Aorta (tissue), 5 donors: ENCODE measurements at regions not wholly inside any gene's neighbourhood (a gene's known extent, or its start where the extent isn't known, plus 50 kb on each side); places are given as distances from the start of the nearest gene placed in this dataset.

Experiments used
- ATAC-seq: fragments of 200-7000 bp; cut with Tn5 transposase; one replicate; pipeline ENCODE4 v1.9.1; 2022; ENCODE audit warnings: moderate library complexity; ENCODE audit not compliant: low FRiP score
- DNase-seq, 2 donors: peaks; one replicate each; pipeline ENCODE4 v3.0.0-alpha.2; 2020
- H3K27ac ChIP-seq, 2 donors: one replicate each; pipeline ENCODE4 v1.5.1; 2013; ENCODE audit warnings: low read length in 2 of 2, mild to moderate bottlenecking in 2 of 2, moderate library complexity in 2 of 2, control low read depth in 1 of 2, inconsistent platforms in 1 of 2, low read depth in 1 of 2
- H3K27me3 ChIP-seq, 2 donors: one replicate each; pipeline ENCODE4 v1.6.1; 2013; ENCODE audit warnings: control low read depth in 1 of 2, low read length in 1 of 2, mild to moderate bottlenecking in 1 of 2, moderate library complexity in 1 of 2; ENCODE audit not compliant: insufficient read depth in 2 of 2, control insufficient read depth in 1 of 2
- H3K36me3 ChIP-seq, 2 donors: one replicate each; pipeline ENCODE4 v1.6.1; 2013; ENCODE audit warnings: control low read depth in 1 of 2, low read length in 1 of 2, mild to moderate bottlenecking in 1 of 2; ENCODE audit not compliant: insufficient read depth in 2 of 2, control insufficient read depth in 1 of 2
- H3K4me1 ChIP-seq, 2 donors: one replicate each; pipeline ENCODE4 v1.6.1; 2013; ENCODE audit warnings: low read length in 2 of 2, control low read depth in 1 of 2, mild to moderate bottlenecking in 1 of 2, moderate library complexity in 1 of 2; ENCODE audit not compliant: insufficient read depth in 2 of 2, control insufficient read depth in 1 of 2
- H3K4me3 ChIP-seq, 2 donors: one replicate each; pipeline ENCODE4 v1.5.1; 2013; ENCODE audit warnings: low read length in 2 of 2, control low read depth in 1 of 2, mild to moderate bottlenecking in 1 of 2
- H3K9me3 ChIP-seq: one replicate; pipeline ENCODE4 v1.6.1; 2013; ENCODE audit warnings: mild to moderate bottlenecking, low read length; ENCODE audit not compliant: control insufficient read depth
- WGBS, 2 donors: extraction: QIAGEN DNeasy Blood & Tissue Kit; methylation state at CpG; one replicate each; pipeline ENCODE4 v1.1.7; 2013; 5-methylcytosine and 5-hydroxymethylcytosine counted together
- intact Hi-C, 2 donors: fragments of 100-400 bp; cut with DNase I; formaldehyde crosslinking; loops; one replicate each; pipeline versions ENCODE4 v1.14.2 to v1.15.0; 2022
- donor health status: healthy with polysubstance abuse.
- donor health status: Bipolar disorder and iron deficiency.
- donor health status: DM: no; HTN: no; CAD: no.
- donor health status: DM: no; HTN: no; CAD: no.
- donor health status: DM: yes; HTN: yes; CAD: no.

DNA sequence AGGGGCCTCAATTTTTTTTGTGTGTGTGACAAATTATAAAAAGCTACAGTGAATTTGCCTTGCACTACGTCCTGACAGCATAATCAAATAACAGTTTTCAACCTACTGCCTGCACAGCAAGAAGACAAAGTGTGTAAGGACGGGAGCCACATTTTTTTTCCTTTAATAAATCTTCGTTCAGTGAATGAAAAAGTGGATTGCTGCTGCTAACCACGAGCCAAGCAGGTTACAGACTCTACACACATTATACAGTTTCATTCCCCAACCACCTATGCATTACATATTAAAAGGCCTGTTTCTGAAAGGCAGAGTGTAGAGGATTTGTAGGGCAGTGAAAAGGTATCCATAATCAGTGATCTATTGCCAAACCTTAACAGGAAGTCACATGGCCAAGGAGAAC lies 570.0 kb upstream of the BTBD3 start:
- Histone ChIP-seq H3K9me3 (no peaks in the 10 kb centered on the region), H3K4me1 (no peaks in the 10 kb centered on the region), H3K4me3 (no peak overlapping the region), H3K36me3 (no peaks in the 10 kb centered on the region), H3K27me3 (no peaks in the 10 kb centered on the region), H3K27ac (no peak overlapping the region)
- intact Hi-C loops, result no loop called here
- WGBS, 2 donors, result 77% methylated on average over 4 of the region's 4 CpGs
- no peak for DNase-seq
- no peak for ATAC-seq

DNA sequence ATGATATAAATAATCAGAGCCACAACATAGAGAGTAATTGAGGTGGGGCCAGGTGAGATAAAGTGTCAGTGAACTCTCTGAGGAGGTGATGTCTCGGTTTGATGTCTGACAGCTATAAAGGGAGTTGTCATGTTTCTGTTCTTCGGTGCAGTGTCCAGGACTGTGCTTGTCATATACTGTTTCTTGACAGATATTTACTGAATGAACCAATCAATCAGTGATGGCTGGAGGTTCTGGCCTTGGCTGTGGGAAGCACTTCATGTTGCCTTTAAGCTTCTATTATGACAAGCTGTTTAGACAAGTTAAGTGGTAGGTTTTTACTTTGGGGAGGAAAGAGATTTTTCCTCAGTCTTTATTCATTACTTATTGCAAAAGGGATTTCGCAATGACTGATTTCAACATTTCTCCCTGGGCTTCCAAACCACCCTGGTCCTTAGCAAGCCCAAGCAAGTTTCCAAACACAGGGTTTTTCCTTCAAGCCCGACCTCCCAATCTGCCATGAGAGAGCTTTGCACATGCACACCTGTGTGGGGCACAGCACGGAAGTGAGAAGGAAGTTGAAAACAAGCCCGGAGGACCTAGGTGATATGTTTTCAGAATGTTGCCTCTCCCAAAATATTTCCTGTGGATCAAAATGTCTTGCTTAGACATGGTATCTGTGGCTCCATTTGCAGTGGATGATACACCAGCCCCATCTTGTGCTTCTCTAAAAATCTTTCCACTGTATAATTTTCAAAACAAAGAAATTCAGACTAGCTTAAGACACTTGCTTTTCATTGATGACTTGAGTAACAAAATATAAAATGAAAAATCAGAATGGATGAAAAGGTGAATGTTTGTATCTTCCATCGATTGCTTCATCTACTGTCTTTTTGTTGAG lies 567.3 kb upstream of the BTBD3 start:
- DNase-seq (no peak), ATAC-seq (peak; percentile 68)
- 81 to 83% methylated on average over 7 of the region's 7 CpGs for WGBS, 2 donors
- Histone ChIP-seq H3K36me3 (no peaks in the 10 kb centered on the region), H3K4me3 (no peak overlapping the region), H3K27ac (no peak overlapping the region), H3K9me3 (no peaks in the 10 kb centered on the region), H3K4me1 (no peaks in the 10 kb centered on the region), H3K27me3 (no peaks in the 10 kb centered on the region)
- intact Hi-C loops, result no loop called here

DNA sequence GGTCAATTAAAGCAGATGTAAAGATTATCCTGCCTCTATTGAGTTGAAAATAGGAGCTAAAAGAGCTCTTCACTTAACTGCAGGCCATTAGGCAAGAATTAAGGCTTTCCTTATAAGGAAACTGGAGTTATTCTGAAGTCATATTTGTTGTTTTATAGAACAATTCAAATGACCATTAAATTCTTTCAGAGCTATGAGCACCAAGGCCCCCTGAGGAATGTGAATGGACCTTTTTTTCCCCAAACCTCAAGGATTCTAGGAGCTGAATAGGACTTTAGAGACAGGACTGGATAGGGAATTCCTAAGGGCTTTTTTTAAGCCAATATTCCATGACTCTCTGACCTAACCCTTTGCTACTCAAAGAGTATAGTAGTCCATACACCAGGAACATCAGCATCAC lies 565.7 kb upstream of the BTBD3 start:
- Histone ChIP-seq H3K27ac (no peak overlapping the region), H3K9me3 (no peaks in the 10 kb centered on the region), H3K27me3 (no peaks in the 10 kb centered on the region), H3K36me3 (no peaks in the 10 kb centered on the region), H3K4me3 (no peak overlapping the region), H3K4me1 (no peaks in the 10 kb centered on the region)
- intact Hi-C loops, result no loop called here
- DNase-seq, result no peak
- no peak for ATAC-seq

DNA sequence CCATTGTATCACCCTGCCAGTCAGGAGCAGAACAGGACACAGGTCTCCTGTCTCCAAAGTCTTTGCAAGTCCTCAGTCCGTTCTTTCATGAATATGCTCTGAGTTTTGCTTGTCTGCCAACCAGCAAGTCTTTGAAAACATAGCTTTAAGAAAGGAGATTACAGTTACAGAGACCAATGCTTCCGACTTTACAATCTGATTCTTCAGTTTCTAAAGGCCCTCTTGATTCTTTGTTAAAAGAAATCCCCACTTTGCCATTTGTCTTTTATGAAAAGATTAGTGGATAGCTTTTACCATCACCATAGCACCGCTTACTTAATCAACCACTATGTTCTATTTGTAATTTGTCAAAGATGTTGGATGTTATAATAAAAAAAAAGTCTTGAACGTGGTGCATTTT lies 562.8 kb upstream of the BTBD3 start:
- 71 to 74% methylated on average over 4 of the region's 4 CpGs for WGBS, 2 donors
- H3K9me3 ChIP-seq, result no peaks in the 10 kb centered on the region
- intact Hi-C loops, result no loop called here
- no peaks in the 10 kb centered on the region for H3K4me1 ChIP-seq
- ATAC-seq (no peak), DNase-seq (no peak)
- no peaks in the 10 kb centered on the region for H3K36me3 ChIP-seq
- no peaks in the 10 kb centered on the region for H3K27me3 ChIP-seq
- H3K27ac ChIP-seq, result no peak overlapping the region
- no peak overlapping the region for H3K4me3 ChIP-seq

DNA sequence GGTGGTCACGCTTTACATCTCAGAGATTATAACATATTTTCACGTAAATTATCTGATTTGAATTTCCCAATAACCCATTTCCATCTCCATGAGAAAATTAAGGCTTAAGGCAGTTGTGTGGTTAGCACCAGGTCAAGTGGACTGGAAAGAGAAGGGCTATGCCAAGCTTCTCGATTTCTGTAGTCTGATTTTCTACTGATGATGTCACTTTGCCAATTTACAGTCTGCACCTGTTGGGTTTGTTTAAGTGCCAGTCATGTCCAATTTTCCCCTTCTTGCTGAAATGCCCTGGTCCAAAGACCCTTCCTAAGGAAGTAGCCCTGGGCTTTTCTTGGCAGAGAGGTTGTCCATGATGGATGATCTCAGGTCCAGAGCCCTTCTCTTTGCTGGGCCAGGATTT lies 562.3 kb upstream of the BTBD3 start:
- WGBS, 2 donors, result 73 to 74% methylated on average over 3 of the region's 3 CpGs
- intact Hi-C loops, result no loop called here
- Histone ChIP-seq H3K4me3 (no peak overlapping the region), H3K27me3 (no peaks in the 10 kb centered on the region), H3K9me3 (no peaks in the 10 kb centered on the region), H3K36me3 (no peaks in the 10 kb centered on the region), H3K4me1 (no peaks in the 10 kb centered on the region), H3K27ac (no peak overlapping the region)
- ATAC-seq (no peak), DNase-seq (no peak)

DNA sequence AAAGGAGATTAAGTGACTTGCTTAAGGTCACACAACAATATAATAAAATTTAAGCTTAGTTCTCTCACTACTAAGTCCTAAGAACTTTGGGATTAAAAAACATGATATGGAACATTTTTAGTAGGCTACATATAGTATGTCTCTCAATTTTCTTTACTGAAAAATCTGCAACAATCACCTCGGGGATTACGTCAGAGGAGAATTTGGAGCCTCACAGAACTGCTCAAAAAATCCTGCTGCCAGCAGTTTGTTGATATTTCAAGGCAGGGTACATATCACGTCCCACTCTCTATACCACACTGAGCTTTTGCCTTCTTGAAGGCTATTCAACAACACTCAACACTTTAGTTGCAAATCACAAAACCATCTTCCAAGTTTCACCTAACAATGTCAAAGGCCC lies 561.6 kb upstream of the BTBD3 start:
- no peak for DNase-seq
- Histone ChIP-seq H3K27ac (no peak overlapping the region), H3K9me3 (no peaks in the 10 kb centered on the region), H3K36me3 (no peaks in the 10 kb centered on the region), H3K27me3 (no peaks in the 10 kb centered on the region), H3K4me1 (no peaks in the 10 kb centered on the region), H3K4me3 (no peak overlapping the region)
- WGBS, 2 donors, result 68 to 82% methylated on average over 3 of the region's 3 CpGs
- no peak for ATAC-seq
- intact Hi-C loops, result no loop called here

DNA sequence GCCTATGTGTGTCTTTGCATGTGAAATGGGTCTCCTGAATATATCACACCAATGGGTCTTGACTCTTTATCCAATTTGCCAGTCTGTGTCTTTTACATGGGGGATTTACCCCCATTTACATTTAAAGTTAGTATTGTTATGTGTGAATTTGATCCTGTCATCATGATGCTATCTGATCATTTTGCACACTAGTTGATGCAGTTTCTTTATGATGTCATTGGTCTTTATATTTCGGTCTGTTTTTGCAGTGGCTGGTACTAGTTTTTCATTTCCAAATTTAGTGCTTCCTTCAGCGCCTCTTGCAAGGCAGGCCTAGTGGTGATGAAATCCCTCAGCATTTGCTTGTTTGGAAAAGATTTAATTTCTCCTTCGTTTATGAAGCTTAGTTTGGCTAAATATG lies 555.2 kb upstream of the BTBD3 start:
- no peaks in the 10 kb centered on the region for H3K9me3 ChIP-seq
- no peak overlapping the region for H3K4me3 ChIP-seq
- no peaks in the 10 kb centered on the region for H3K27me3 ChIP-seq
- no peak for ATAC-seq
- 55 to 62% methylated on average over 3 of the region's 3 CpGs for WGBS, 2 donors
- H3K27ac ChIP-seq, result no peak overlapping the region
- intact Hi-C loops, result no loop called here
- no peak for DNase-seq
- H3K4me1 ChIP-seq, result no peaks in the 10 kb centered on the region
- H3K36me3 ChIP-seq, result no peaks in the 10 kb centered on the region

DNA sequence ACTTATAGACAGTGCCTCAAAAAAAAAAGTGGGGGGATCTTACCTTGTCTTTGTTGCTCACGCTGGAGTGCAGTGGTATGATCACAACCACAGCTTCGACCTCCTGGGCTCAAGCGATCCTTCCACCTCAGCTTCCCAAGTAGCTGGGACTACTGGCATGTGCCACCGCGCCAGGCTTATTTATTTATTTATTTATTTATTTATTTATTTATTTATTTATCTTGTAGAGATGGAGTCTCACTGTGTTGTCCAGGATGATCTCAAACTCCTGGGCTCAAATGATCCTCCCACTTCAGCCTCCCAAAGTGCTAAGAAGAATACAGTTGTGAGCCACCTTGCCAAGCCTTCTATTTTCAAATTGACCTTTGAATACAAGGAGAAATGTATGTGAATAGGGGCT lies 553.0 kb upstream of the BTBD3 start:
- H3K9me3 ChIP-seq, result peaks cover 5% of the 10 kb centered on the region
- no peaks in the 10 kb centered on the region for H3K27me3 ChIP-seq
- DNase-seq (no peak), ATAC-seq (no peak)
- WGBS, 2 donors, result 89 to 90% methylated on average over 5 of the region's 5 CpGs
- H3K4me3 ChIP-seq, result no peak overlapping the region
- no peaks in the 10 kb centered on the region for H3K36me3 ChIP-seq
- intact Hi-C loops, result no loop called here
- no peak overlapping the region for H3K27ac ChIP-seq
- H3K4me1 ChIP-seq, result no peaks in the 10 kb centered on the region

DNA sequence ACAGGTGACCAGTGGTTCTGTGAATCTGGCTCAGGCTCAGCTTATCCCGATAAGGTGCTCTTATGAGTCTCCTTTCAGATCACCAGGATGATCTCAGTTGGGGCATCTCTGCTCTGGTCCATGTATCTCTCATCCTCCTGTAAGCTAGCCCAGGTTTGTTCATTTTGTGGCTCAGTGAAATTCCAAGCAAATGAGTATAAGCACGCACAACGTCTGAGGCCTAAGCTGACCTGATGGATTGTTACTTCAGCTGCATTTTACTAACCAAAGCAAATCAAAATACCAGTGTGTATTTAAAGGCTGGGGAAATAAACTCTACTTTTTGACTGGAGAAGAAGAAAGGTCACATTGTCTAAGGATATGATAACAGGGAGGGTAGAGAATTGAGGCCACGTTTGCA lies 551.0 kb upstream of the BTBD3 start:
- no peaks in the 10 kb centered on the region for H3K4me1 ChIP-seq
- DNase-seq, result no peak
- peaks cover 5% of the 10 kb centered on the region for H3K9me3 ChIP-seq
- no peaks in the 10 kb centered on the region for H3K27me3 ChIP-seq
- intact Hi-C loops, result no loop called here
- ATAC-seq, result no peak
- no peak overlapping the region for H3K4me3 ChIP-seq
- no peak overlapping the region for H3K27ac ChIP-seq
- no peaks in the 10 kb centered on the region for H3K36me3 ChIP-seq
- WGBS, 2 donors, result 71 to 77% methylated on average over 4 of the region's 4 CpGs
